ENCODE measurements at regions not wholly inside any gene's neighbourhood (a gene's known extent, or its start where the extent isn't known, plus 50 kb on each side); places are given as distances from the start of the nearest gene placed in this dataset.

GRCh38 chr5:98657559-98657958 is 115.9 kb upstream of the RGMB start:
- Mint-ChIP-seq H3K4me3 (no peak overlapping the region), H3K36me3 (peaks cover 21% of the 10 kb centered on the region), H3K27me3 (ENCODE audit: low read depth) (peaks cover 13% of the 10 kb centered on the region), H3K9me3 (peaks cover 12% of the 10 kb centered on the region), H3K27ac (peak overlapping the region; percentile 45; the same call in 1 of the 2 replicates), H3K4me1 (peaks cover 30% of the 10 kb centered on the region)
- ATAC-seq: peak; percentile 54
- DNase-seq (ENCODE audit: low spot score): no peak
- TF ChIP-seq ZMAT4 (CRISPR knock-in tag; IDR thresholded peaks at IDR 0.05) (no peak), SMAD4 (CRISPR knock-in tag; IDR thresholded peaks at IDR 0.05) (no peak), ATF6 (CRISPR knock-in tag; IDR thresholded peaks at IDR 0.05) (no peak), TEAD4 (CRISPR knock-in tag; IDR thresholded peaks at IDR 0.05) (no peak), HMGXB4 (CRISPR knock-in tag; IDR thresholded peaks at IDR 0.05) (no peak), CBFB (CRISPR knock-in tag; IDR thresholded peaks at IDR 0.05; ENCODE audit: low read depth) (no peak)
- TF ChIP-seq, protein P1, sequence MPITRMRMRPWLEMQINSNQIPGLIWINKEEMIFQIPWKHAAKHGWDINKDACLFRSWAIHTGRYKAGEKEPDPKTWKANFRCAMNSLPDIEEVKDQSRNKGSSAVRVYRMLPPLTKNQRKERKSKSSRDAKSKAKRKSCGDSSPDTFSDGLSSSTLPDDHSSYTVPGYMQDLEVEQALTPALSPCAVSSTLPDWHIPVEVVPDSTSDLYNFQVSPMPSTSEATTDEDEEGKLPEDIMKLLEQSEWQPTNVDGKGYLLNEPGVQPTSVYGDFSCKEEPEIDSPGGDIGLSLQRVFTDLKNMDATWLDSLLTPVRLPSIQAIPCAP (CRISPR knock-in tag; IDR thresholded peaks at IDR 0.05): no peak
- TF ChIP-seq, protein P2, sequence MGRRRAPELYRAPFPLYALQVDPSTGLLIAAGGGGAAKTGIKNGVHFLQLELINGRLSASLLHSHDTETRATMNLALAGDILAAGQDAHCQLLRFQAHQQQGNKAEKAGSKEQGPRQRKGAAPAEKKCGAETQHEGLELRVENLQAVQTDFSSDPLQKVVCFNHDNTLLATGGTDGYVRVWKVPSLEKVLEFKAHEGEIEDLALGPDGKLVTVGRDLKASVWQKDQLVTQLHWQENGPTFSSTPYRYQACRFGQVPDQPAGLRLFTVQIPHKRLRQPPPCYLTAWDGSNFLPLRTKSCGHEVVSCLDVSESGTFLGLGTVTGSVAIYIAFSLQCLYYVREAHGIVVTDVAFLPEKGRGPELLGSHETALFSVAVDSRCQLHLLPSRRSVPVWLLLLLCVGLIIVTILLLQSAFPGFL (CRISPR knock-in tag; IDR thresholded peaks at IDR 0.05; ENCODE audit: borderline replicate concordance): no peak
- ChIA-PET POLR2A (no interaction called here), CTCF (interaction anchor here (0.7 kb wide), 1 partner anchor 15 kb away, joined by 5 read pairs; no protein-coding TSS in a partner anchor)

DNA sequence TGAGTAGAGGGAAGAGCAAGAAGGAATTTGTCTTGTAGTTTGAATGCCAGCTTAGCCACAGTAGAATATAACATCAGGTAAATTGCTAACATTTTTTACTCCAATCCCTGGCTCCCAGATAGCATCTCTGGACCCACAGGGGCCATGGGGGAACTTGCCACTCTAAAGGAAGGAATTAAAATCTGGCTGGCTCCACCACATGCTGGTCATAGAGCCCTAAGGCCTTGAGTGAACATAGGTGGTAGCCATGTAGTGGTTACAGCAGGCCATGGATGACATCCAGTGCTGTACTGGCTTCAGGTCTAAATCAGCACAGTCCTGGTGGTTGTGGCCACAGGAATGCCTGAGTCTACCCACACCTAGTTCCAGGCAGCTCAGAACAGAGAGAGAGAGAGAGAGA is 109.9 kb upstream of the RGMB start:
- ChIA-PET POLR2A (no interaction called here), CTCF (no interaction called here)
- Mint-ChIP-seq H3K36me3 (peaks cover 16% of the 10 kb centered on the region; the same call in 1 of the 2 replicates), H3K4me3 (no peak overlapping the region), H3K4me1 (peaks cover 26% of the 10 kb centered on the region), H3K27me3 (ENCODE audit: low read depth) (no peaks in the 10 kb centered on the region; the same call in none of the 2 replicates), H3K27ac (no peak overlapping the region; the same call in 1 of the 2 replicates), H3K9me3 (peaks cover 7% of the 10 kb centered on the region; the same call in 1 of the 2 replicates)
- ATAC-seq (no peak), DNase-seq (ENCODE audit: low spot score) (no peak)
- no peak for TF ChIP-seq MYBL2 (CRISPR knock-in tag; IDR thresholded peaks at IDR 0.05)
- TF ChIP-seq, protein P3, sequence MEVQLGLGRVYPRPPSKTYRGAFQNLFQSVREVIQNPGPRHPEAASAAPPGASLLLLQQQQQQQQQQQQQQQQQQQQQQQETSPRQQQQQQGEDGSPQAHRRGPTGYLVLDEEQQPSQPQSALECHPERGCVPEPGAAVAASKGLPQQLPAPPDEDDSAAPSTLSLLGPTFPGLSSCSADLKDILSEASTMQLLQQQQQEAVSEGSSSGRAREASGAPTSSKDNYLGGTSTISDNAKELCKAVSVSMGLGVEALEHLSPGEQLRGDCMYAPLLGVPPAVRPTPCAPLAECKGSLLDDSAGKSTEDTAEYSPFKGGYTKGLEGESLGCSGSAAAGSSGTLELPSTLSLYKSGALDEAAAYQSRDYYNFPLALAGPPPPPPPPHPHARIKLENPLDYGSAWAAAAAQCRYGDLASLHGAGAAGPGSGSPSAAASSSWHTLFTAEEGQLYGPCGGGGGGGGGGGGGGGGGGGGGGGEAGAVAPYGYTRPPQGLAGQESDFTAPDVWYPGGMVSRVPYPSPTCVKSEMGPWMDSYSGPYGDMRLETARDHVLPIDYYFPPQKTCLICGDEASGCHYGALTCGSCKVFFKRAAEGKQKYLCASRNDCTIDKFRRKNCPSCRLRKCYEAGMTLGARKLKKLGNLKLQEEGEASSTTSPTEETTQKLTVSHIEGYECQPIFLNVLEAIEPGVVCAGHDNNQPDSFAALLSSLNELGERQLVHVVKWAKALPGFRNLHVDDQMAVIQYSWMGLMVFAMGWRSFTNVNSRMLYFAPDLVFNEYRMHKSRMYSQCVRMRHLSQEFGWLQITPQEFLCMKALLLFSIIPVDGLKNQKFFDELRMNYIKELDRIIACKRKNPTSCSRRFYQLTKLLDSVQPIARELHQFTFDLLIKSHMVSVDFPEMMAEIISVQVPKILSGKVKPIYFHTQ (CRISPR knock-in tag; IDR thresholded peaks at IDR 0.05): no peak
- TF ChIP-seq, protein P4, sequence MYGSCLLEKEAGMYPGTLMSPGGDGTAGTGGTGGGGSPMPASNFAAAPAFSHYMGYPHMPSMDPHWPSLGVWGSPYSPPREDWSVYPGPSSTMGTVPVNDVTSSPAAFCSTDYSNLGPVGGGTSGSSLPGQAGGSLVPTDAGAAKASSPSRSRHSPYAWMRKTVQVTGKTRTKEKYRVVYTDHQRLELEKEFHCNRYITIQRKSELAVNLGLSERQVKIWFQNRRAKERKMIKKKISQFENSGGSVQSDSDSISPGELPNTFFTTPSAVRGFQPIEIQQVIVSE (CRISPR knock-in tag; IDR thresholded peaks at IDR 0.05; ENCODE audit: borderline replicate concordance): no peak
- TF ChIP-seq STAT6 (CRISPR knock-in tag; conservative IDR thresholded peaks at IDR 0.05; ENCODE audit: low read depth): no peak
- no peak for TF ChIP-seq ZNF671 (CRISPR knock-in tag; IDR thresholded peaks at IDR 0.05)
- TF ChIP-seq SOX15 (CRISPR knock-in tag; IDR thresholded peaks at IDR 0.05): no peak

Data from WTC11 (cell line).